NCI-H1092 treated with DMSO at 0.1 percent for 48 hours (cell line): ENCODE measurements at regions not wholly inside any gene's neighbourhood (a gene's known extent, or its start where the extent isn't known, plus 50 kb on each side); places are given as distances from the start of the nearest gene placed in this dataset.

ENCODE experiments used
- DNase-seq: peaks from one replicate; lab custom pipeline; 2025; lab: John Stamatoyannopoulos, UW

GRCh38 chr6:80725156-80725930 lies 618.9 kb downstream of the BCKDHB start:
- no peak for DNase-seq

DNA sequence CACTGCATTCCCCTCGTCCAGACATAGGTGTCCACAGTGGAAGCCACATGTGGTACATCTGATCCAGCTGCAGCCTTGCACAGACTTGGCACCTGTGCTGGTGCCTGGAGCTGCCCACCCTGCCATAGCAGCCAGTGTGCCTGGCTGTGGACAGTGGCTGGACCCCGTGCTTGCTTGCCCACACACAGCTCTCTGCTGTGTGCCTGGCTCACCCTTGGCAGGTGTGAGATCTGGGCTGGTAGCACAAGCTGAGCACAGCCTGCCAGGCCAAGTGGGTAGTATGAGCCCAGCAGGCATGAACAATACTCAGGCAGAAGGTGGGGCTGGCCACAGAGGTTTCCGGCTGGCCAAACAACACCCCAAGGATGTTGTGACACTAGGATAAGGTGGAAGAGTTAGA lies 614.4 kb downstream of the BCKDHB start:
- DNase-seq, result no peak

- no peak for DNase-seq
Observed at GRCh38 chr6:80714513-80714912, 608.0 kb downstream of the BCKDHB start.

- DNase-seq, result no peak
Observed at GRCh38 chr6:80698459-80698858, 592.0 kb downstream of the BCKDHB start.

GRCh38 chr6:80696268-80696667 lies 589.8 kb downstream of the BCKDHB start:
- DNase-seq, result no peak

DNA sequence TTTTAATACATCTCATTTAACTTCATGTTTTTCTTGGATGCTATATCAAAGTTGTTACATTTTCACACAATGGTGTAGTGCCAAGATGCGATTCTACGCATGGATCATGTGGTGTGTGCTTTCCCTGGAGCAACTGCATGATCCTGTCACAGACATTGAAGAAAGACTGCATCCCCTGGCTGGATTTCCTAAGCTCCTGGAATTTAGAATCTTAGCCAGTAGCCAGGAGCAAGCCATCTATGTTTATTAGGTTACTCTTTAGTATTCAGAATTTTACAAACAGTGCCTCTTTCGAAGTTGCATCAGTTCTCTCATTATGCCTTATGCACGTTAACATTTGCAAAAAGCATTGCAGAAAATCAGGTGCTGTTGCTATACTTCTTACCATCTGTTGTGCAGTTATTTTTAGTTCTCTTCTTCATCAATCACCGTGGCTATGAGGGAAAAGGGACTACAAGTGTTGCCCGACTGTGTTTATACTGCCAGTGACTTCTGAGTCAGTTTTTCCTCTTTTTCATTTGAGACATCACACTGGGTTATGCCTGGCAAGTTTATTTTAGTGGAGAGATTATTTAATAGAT lies 584.2 kb downstream of the BCKDHB start:
- no peak for DNase-seq

GRCh38 chr6:80689716-80690395 lies 583.4 kb downstream of the BCKDHB start:
- DNase-seq, result no peak

GRCh38 chr6:80679992-80680391 lies 573.5 kb downstream of the BCKDHB start:
- no peak for DNase-seq

- no peak for DNase-seq
Observed at GRCh38 chr6:80676386-80676785, 569.9 kb downstream of the BCKDHB start.

DNA sequence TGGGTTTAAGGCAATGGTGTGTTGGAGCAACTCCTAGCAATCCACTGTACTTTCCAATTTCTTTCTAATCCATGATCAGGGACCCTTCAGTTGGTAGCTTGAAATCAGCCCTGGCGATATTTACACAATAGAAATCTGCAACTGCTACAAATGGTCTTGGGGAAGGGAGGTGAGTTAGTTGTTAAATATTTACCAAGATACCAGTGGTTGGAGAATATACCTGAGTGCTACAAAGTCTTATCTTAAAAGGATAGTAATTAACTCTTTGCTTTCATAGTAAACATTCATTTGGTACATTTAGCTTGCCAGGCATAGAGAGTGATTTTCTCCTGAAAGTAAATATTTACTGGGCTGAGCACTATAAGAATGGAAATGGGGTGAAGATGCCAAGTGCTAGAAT lies 568.2 kb downstream of the BCKDHB start:
- DNase-seq, result no peak

GRCh38 chr6:80673367-80673766 lies 566.9 kb downstream of the BCKDHB start:
- no peak for DNase-seq

DNA sequence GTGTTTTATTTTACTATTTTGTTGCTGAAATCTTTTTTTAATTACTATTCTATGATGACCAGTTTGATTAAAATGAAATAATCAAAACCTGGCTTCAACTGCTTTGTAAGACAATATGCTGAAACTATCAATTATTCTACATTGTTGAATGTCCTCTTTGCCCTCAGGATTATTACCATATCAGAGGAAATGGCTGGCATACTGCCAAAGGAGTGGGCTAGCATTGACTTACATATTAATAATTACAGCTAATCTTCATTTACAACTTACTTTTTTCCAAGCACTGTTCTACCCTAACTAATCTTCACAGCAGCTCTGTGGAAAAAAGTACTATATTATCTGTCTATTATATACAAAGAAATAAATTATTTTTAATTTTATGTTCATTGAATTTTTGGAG lies 560.5 kb downstream of the BCKDHB start:
- no peak for DNase-seq

DNA sequence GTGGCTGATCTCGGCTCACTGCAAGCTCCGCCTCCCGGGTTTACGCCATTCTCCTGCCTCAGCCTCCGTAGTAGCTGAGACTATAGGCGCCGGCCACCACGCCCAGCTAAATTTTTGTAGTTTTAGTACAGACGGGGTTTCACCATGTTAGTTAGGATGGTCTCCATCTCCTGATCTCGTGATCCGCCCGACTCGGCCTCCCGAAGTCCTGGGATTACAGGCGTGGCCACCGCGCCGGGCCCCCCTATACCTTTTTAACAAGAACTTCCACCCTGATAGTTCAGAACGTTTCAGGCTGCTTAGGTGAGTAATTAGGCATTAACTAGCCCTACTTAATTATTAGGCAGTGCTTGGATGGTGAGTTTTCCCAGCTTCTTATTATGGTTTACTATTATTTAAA lies 552.5 kb downstream of the BCKDHB start:
- no peak for DNase-seq

DNA sequence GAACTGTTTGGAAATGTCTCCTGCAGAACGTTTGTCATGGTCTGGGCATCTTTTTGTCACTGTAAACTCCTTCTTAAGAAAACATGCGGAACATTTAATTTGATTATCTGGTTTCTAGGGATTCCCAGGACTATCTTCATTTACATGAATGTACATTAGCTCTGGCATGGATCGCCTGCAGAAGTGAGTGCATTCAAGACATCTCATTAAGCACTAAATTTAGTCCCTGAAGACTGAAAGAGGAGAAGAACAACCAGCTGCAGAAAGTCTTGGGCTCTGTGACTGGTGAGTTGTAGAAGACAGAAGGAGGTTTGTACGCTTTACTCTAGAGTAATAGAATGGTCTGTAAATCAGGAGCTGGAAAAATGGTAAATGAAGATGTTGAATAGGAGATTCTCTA lies 540.7 kb downstream of the BCKDHB start:
- DNase-seq, result no peak

- no peak for DNase-seq
Observed at GRCh38 chr6:80643881-80644280, 537.4 kb downstream of the BCKDHB start.

- no peak for DNase-seq
Observed at GRCh38 chr6:80642452-80642851, 536.0 kb downstream of the BCKDHB start.

DNA sequence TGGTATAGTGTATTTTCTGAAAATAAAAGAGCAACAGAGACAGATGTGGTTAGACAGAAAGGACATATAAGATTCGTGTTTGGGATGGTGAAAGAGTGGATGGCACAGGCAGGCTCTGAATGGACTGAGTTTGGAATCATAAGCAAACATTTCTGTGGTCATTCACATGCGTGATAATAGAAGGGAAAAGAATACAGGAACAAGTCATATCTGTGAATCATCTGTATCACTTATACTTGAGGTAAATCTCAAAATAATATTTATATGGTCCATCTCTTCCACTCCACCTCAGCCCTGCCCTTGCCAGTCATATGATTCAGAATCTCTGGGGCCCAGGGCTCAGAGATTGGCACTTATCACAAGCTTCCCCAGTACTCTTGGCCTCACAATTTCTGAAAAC lies 535.1 kb downstream of the BCKDHB start:
- no peak for DNase-seq

DNA sequence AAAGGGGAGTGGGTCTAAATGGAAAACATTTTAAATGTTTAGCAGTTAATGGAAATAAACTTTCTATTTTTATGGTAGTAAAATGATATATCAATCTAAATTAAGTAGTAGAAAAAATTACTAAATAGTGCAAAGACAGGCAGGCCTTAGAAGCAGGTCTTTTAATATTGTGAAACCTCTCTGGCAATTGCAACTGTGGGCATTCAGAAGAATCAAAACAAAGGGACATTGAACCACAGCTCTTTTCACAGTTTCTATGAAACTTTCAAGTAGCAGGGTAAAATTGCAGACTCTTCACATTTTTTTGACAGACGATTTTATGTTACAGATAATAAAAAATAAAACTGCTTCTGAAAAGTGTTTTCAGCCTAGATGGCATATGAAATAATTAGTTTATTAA lies 533.7 kb downstream of the BCKDHB start:
- DNase-seq, result no peak

- DNase-seq, result no peak
Observed at GRCh38 chr6:80639181-80639629, 532.7 kb downstream of the BCKDHB start.

DNA sequence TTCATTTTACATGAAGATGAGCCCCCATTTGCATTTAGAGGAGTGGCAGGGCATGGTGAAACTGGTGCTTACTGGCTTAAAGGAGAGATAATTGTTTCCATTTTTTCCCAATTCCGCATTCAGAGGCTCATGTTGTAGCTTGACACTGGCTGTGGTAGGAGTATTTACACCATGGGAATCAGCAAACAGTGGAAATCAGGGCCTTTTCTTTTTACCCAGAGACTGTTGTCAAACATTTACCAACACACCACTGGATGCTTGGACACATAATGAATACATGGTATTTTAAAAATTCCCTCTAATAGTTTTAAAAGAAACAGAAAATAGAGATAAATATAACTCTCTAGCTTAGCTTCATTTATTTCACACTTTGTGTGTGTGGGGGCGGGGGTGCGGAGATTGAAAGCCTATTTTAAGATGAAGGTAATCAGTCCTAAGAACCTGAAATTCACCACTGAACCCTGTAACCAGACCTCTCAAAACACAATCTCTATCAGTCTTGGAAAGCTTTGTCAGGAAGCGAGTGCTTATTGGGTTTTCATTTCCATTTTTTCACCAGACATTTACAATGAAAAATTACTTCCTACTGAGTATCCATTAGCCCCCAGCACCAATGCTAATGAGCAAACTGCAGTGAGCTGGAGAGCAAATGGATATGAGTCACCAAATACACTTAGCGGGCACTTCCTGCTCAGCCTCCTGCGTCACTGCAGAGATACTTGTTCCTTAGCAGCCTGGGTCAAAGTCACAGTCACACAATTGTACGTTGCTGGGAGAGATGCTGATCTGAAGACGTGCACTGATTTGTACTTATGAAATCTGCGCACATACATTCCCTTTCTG lies 532.0 kb downstream of the BCKDHB start:
- DNase-seq, result peak; percentile 18

GRCh38 chr6:80637312-80637711 lies 530.8 kb downstream of the BCKDHB start:
- DNase-seq, result no peak

DNA sequence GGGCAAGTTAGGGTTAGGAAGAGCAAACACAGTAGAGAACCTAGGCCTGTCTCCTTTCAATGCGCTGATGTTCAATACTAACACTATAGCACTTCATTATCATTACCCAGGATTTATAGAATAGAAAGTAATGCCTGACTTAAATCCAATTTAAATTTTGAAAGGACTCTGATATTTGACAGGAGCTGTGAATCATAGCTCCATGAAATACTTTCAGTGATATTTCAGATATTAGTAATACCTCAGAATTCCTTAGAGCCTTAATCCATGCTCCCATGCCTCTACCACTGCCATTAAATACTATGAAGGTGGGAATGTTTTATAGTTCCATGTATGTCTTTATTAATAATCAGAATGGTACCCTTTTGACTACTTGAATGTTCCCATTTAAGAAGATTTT lies 530.2 kb downstream of the BCKDHB start:
- DNase-seq, result no peak
